Dermis blood vessel endothelial cell (primary cell): ENCODE measurements at regions not wholly inside any gene's neighbourhood (a gene's known extent, or its start where the extent isn't known, plus 50 kb on each side); places are given as distances from the start of the nearest gene placed in this dataset.

Source experiments
- DNase-seq: peaks from one replicate; pipeline ENCODE4 v3.0.0; 2010

- DNase-seq: no peak
Observed at GRCh38 chr3:22236490-22237270, 485.7 kb upstream of the ZNF385D start.

- DNase-seq: no peak
Observed at GRCh38 chr3:22239011-22239410, 488.0 kb upstream of the ZNF385D start.

- no peak for DNase-seq
Observed at GRCh38 chr3:22241110-22241509, 490.1 kb upstream of the ZNF385D start.

- no peak for DNase-seq
Observed at GRCh38 chr3:22244761-22245521, 493.9 kb upstream of the ZNF385D start.

- no peak for DNase-seq
Observed at GRCh38 chr3:22245811-22246583, 495.0 kb upstream of the ZNF385D start.

GRCh38 chr3:22249658-22250057 lies 498.6 kb upstream of the ZNF385D start:
- no peak for DNase-seq

- no peak for DNase-seq
Observed at GRCh38 chr3:22257252-22257651, 506.2 kb upstream of the ZNF385D start.

- no peak for DNase-seq
Observed at GRCh38 chr3:22262386-22262785, 511.4 kb upstream of the ZNF385D start.

- no peak for DNase-seq
Observed at GRCh38 chr3:22263042-22263441, 512.0 kb upstream of the ZNF385D start.

- DNase-seq: no peak
Observed at GRCh38 chr3:22265403-22265802, 514.4 kb upstream of the ZNF385D start.

GRCh38 chr3:22269831-22270230 lies 518.8 kb upstream of the ZNF385D start:
- no peak for DNase-seq

GRCh38 chr3:22276351-22276750 lies 525.3 kb upstream of the ZNF385D start:
- no peak for DNase-seq

GRCh38 chr3:22284559-22284958 lies 533.5 kb upstream of the ZNF385D start:
- DNase-seq: peak; percentile 43

- no peak for DNase-seq
Observed at GRCh38 chr3:22288756-22289155, 537.7 kb upstream of the ZNF385D start.

GRCh38 chr3:22292681-22293080 lies 541.7 kb upstream of the ZNF385D start:
- no peak for DNase-seq

- no peak for DNase-seq
Observed at GRCh38 chr3:22296601-22297000, 545.6 kb upstream of the ZNF385D start.

GRCh38 chr3:22297436-22297835 lies 546.4 kb upstream of the ZNF385D start:
- DNase-seq: no peak

- no peak for DNase-seq
Observed at GRCh38 chr3:22306454-22306853, 555.4 kb upstream of the ZNF385D start.

- no peak for DNase-seq
Observed at GRCh38 chr3:22308871-22309270, 557.9 kb upstream of the ZNF385D start.

GRCh38 chr3:22315925-22316324 lies 564.9 kb upstream of the ZNF385D start:
- no peak for DNase-seq

- DNase-seq: no peak
Observed at GRCh38 chr3:22318325-22318724, 567.3 kb upstream of the ZNF385D start.

GRCh38 chr3:22319446-22319845 lies 568.4 kb upstream of the ZNF385D start:
- no peak for DNase-seq

- no peak for DNase-seq
Observed at GRCh38 chr3:22322861-22323260, 571.9 kb upstream of the ZNF385D start.
